Osteocyte (in vitro differentiated cells): ENCODE measurements at regions not wholly inside any gene's neighbourhood (a gene's known extent, or its start where the extent isn't known, plus 50 kb on each side); places are given as distances from the start of the nearest gene placed in this dataset.

Experiments
- DNase-seq: peaks from one replicate; pipeline ENCODE4 v3.0.0; 2021; ENCODE audit warnings: mixed read lengths; ENCODE audit not compliant: unreplicated experiment; ENCODE audit errors: extremely low spot score
- H3K27ac Mint-ChIP-seq: one replicate; pipeline ENCODE4 v1.8.0; 2021; ENCODE audit warnings: mild to moderate bottlenecking, mixed read lengths; ENCODE audit not compliant: unreplicated experiment
- H3K27me3 Mint-ChIP-seq: one replicate; pipeline ENCODE4 v1.8.0; 2021; ENCODE audit warnings: mixed read lengths; ENCODE audit not compliant: unreplicated experiment
- H3K36me3 Mint-ChIP-seq: one replicate; pipeline ENCODE4 v1.8.0; 2021; ENCODE audit warnings: mixed read lengths; ENCODE audit not compliant: unreplicated experiment
- H3K4me1 Mint-ChIP-seq: one replicate; pipeline ENCODE4 v1.8.0; 2021; ENCODE audit warnings: mixed read lengths; ENCODE audit not compliant: unreplicated experiment
- H3K4me3 Mint-ChIP-seq: one replicate; pipeline ENCODE4 v1.8.0; 2021; ENCODE audit warnings: mild to moderate bottlenecking, moderate library complexity, mixed read lengths; ENCODE audit not compliant: unreplicated experiment
- H3K9me3 Mint-ChIP-seq: one replicate; pipeline ENCODE4 v1.8.0; 2021; ENCODE audit warnings: mixed read lengths; ENCODE audit not compliant: unreplicated experiment
- CTCF ChIP-seq: fragments of 200-600 bp; sonication (generic); IDR thresholded peaks from 2 replicates; pipeline ENCODE4 v1.5.0; 2021; ENCODE audit warnings: antibody characterized with exemption, mild to moderate bottlenecking, moderate library complexity

- Mint-ChIP-seq H3K9me3 (peaks cover 25% of the 10 kb centered on the region), H3K27ac (no peak overlapping the region), H3K4me1 (no peaks in the 10 kb centered on the region), H3K36me3 (no peaks in the 10 kb centered on the region), H3K4me3 (no peak overlapping the region), H3K27me3 (no peaks in the 10 kb centered on the region)
- DNase-seq, result no peak
- no peak for TF ChIP-seq CTCF
Observed at GRCh38 chr5:3793162-3793561, 197.5 kb downstream of the IRX1 start.

GRCh38 chr5:3794611-3795010, 199.0 kb downstream of the IRX1 start:
- Mint-ChIP-seq H3K4me3 (no peak overlapping the region), H3K36me3 (no peaks in the 10 kb centered on the region), H3K27ac (no peak overlapping the region), H3K27me3 (no peaks in the 10 kb centered on the region), H3K9me3 (peaks cover 22% of the 10 kb centered on the region), H3K4me1 (no peaks in the 10 kb centered on the region)
- DNase-seq, result no peak
- TF ChIP-seq CTCF, result no peak

GRCh38 chr5:3796736-3797135, 201.1 kb downstream of the IRX1 start:
- H3K36me3 Mint-ChIP-seq, result no peaks in the 10 kb centered on the region
- no peaks in the 10 kb centered on the region for H3K4me1 Mint-ChIP-seq
- no peak overlapping the region for H3K27ac Mint-ChIP-seq
- peaks cover 36% of the 10 kb centered on the region for H3K9me3 Mint-ChIP-seq
- no peak for TF ChIP-seq CTCF
- H3K4me3 Mint-ChIP-seq, result no peak overlapping the region
- no peaks in the 10 kb centered on the region for H3K27me3 Mint-ChIP-seq
- DNase-seq, result no peak

GRCh38 chr5:3801967-3802366, 206.3 kb downstream of the IRX1 start:
- H3K36me3 Mint-ChIP-seq, result no peaks in the 10 kb centered on the region
- H3K4me1 Mint-ChIP-seq, result no peaks in the 10 kb centered on the region
- no peak for TF ChIP-seq CTCF
- DNase-seq, result no peak
- peaks cover 39% of the 10 kb centered on the region for H3K9me3 Mint-ChIP-seq
- no peak overlapping the region for H3K27ac Mint-ChIP-seq
- no peaks in the 10 kb centered on the region for H3K27me3 Mint-ChIP-seq
- H3K4me3 Mint-ChIP-seq, result no peak overlapping the region

- no peaks in the 10 kb centered on the region for H3K36me3 Mint-ChIP-seq
- no peaks in the 10 kb centered on the region for H3K27me3 Mint-ChIP-seq
- no peak for DNase-seq
- no peak overlapping the region for H3K27ac Mint-ChIP-seq
- no peaks in the 10 kb centered on the region for H3K4me1 Mint-ChIP-seq
- TF ChIP-seq CTCF, result no peak
- peaks cover 60% of the 10 kb centered on the region for H3K9me3 Mint-ChIP-seq
- no peak overlapping the region for H3K4me3 Mint-ChIP-seq
Observed at GRCh38 chr5:3809455-3809854, 213.8 kb downstream of the IRX1 start.
